H7 (cell line): ENCODE measurements at regions not wholly inside any gene's neighbourhood (a gene's known extent, or its start where the extent isn't known, plus 50 kb on each side); places are given as distances from the start of the nearest gene placed in this dataset.

ENCODE experiments used
- DNase-seq: peaks from one replicate; pipeline ENCODE4 v3.0.0; 2012
- H3K27me3 ChIP-seq: 2 replicates; pipeline ENCODE4 v1.6.0; 2011; ENCODE audit warnings: mild to moderate bottlenecking, low read length; ENCODE audit not compliant: control insufficient read depth, insufficient read depth
- H3K36me3 ChIP-seq: replicated peaks from 2 replicates; pipeline ENCODE4 v1.5.1; 2011; ENCODE audit warnings: low read length; ENCODE audit not compliant: control insufficient read depth, insufficient read depth
- H3K4me3 ChIP-seq: 2 replicates; pipeline ENCODE4 v1.5.1; 2011; ENCODE audit warnings: low read depth, mild to moderate bottlenecking, control low read depth, low read length, moderate library complexity; ENCODE audit not compliant: insufficient read depth

- Histone ChIP-seq H3K4me3 (no peak overlapping the region), H3K27me3 (no peaks in the 10 kb centered on the region), H3K36me3 (no peaks in the 10 kb centered on the region)
- no peak for DNase-seq
These were observed 2345.6 kb downstream of the PCDH7 start for GRCh38 chr4:33065749-33066148.

GRCh38 chr4:33067221-33067620 is 2347.1 kb downstream of the PCDH7 start:
- Histone ChIP-seq H3K36me3 (no peaks in the 10 kb centered on the region), H3K27me3 (no peaks in the 10 kb centered on the region), H3K4me3 (no peak overlapping the region)
- no peak for DNase-seq

DNA sequence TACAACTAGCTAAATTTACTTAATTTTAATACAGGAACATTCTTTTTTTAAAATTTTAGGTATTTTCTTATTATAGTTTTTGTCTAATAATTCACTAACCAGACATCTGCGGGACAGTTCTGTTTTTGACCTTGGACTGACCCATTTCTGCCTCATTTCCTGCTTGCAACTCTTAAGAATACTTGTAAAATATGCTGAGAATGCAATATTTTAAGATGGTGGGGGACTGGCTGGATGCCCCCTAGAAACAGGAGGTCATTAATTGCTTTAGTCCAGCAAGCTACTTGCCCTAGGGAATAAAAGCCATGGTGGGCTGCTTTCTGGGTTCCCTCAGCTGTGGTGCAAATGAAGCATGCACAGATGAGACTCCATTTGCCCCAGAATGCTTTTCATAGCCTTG is 2348.4 kb downstream of the PCDH7 start:
- no peak overlapping the region for H3K4me3 ChIP-seq
- no peak for DNase-seq
- H3K36me3 ChIP-seq, result no peaks in the 10 kb centered on the region

GRCh38 chr4:33071535-33071934 is 2351.4 kb downstream of the PCDH7 start:
- no peak for DNase-seq
- Histone ChIP-seq H3K36me3 (no peaks in the 10 kb centered on the region), H3K4me3 (no peak overlapping the region), H3K27me3 (no peaks in the 10 kb centered on the region)

More for the DNA sequence above, 2348.4 kb downstream of the PCDH7 start:
- no peaks in the 10 kb centered on the region for H3K27me3 ChIP-seq

DNA sequence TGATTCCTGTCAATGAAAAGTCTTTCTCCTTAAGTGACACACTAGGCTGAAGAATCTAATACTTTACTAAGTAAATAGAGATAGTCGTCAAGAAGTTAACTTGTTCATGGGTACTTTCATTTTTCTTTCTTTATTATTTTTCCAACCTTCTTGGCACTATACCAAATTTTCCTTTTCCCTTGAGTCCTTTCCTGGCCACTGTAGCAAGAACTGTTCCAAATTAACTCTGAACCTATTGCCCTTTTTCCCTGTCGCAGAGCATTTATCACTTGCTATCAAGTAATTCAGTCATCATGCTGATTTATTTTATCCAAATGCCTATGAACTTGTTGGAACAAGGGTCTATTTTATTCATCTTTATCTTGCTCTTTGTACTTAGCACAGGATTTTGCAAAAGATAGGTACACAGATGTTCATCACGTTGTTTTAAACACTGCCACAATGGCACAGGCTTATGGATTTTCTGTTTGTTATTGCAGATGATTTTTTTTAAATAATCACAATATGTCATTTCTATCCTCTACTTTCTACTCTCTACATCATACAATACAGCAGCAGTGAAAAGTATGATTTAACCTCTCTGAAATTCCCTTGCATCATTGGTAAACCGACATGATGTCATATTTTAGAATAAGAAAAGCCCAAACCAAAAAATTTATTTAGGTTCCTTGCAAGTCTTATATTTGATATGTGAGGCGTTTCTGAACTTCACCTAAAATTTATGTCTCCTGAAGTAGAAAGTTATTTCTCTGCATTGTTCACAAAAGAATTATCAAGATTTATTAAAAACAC is 2352.3 kb downstream of the PCDH7 start:
- DNase-seq, result no peak
- Histone ChIP-seq H3K36me3 (no peaks in the 10 kb centered on the region), H3K4me3 (no peak overlapping the region), H3K27me3 (no peaks in the 10 kb centered on the region)

DNA sequence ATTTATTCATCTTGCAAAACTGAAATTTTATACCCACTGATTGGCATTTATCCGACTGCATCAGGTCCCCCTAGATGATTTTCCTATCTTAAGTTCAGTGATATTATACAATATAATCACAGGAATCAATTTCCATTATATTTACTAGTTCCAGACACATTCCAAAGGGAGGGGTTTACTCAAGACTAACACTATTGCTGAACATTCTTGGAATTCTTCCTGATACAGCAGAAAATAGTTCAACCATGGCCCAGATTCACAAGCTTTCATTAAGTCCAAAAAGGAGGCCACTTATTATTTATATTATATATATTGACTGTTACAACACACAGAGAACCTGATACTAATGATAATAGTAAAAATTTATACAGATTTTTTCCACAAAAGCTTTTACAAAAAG is 2353.6 kb downstream of the PCDH7 start:
- no peaks in the 10 kb centered on the region for H3K36me3 ChIP-seq
- H3K4me3 ChIP-seq, result no peak overlapping the region
- no peaks in the 10 kb centered on the region for H3K27me3 ChIP-seq
- peak; percentile 0 for DNase-seq

GRCh38 chr4:33078145-33078544 is 2358.0 kb downstream of the PCDH7 start:
- no peaks in the 10 kb centered on the region for H3K27me3 ChIP-seq
- no peaks in the 10 kb centered on the region for H3K36me3 ChIP-seq
- DNase-seq, result no peak
- H3K4me3 ChIP-seq, result no peak overlapping the region

DNA sequence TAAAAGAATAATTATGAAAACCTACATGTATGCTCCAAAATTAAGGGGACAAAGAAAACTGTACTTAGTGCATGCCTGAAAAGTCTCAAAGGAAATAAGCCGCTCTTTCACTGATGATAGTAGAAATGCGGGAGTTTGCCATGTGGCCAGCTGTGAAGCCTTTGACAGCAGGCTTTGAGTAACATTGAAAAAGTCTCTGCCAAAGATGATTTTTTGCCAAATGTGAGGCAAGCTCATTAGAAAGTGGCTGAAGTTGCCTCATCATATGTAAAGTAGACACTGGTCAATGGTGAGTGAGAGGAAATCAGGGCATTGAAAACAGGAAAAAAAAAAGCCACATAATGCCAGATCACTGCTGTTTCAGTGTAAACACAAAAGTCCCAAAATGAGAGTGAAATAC is 2360.1 kb downstream of the PCDH7 start:
- Histone ChIP-seq H3K4me3 (no peak overlapping the region), H3K36me3 (no peaks in the 10 kb centered on the region), H3K27me3 (no peaks in the 10 kb centered on the region)
- no peak for DNase-seq

GRCh38 chr4:33085709-33086108 is 2365.5 kb downstream of the PCDH7 start:
- no peak for DNase-seq
- Histone ChIP-seq H3K36me3 (no peaks in the 10 kb centered on the region), H3K27me3 (no peaks in the 10 kb centered on the region), H3K4me3 (no peak overlapping the region)

- no peaks in the 10 kb centered on the region for H3K36me3 ChIP-seq
- no peaks in the 10 kb centered on the region for H3K27me3 ChIP-seq
- no peak for DNase-seq
- no peak overlapping the region for H3K4me3 ChIP-seq
These were observed 2366.3 kb downstream of the PCDH7 start for GRCh38 chr4:33086331-33086925.

- DNase-seq, result no peak
- no peaks in the 10 kb centered on the region for H3K36me3 ChIP-seq
- H3K4me3 ChIP-seq, result no peak overlapping the region
- H3K27me3 ChIP-seq, result no peaks in the 10 kb centered on the region
These were observed 2368.5 kb downstream of the PCDH7 start for GRCh38 chr4:33088713-33089112.

DNA sequence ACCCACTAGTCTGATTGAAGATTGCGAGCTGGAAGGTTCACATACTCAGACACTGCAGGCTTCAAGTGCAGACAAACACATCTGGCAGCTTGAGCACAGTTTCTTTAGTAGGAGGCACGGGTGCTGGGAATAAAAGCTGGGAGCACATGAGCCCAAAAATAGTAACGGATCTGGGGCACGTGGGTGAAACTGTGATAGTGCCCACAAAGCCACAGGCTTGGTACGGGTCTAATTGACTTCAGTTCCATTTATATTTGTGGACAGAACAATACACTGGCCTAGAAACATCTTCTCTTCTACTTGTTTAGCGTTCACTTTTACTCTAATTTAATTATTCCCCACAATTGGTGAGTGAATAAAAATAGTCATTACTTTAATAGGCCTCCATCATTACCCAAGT is 2370.7 kb downstream of the PCDH7 start:
- no peak for DNase-seq
- Histone ChIP-seq H3K4me3 (no peak overlapping the region), H3K27me3 (no peaks in the 10 kb centered on the region), H3K36me3 (no peaks in the 10 kb centered on the region)

GRCh38 chr4:33091961-33092360 is 2371.8 kb downstream of the PCDH7 start:
- no peak overlapping the region for H3K4me3 ChIP-seq
- no peak for DNase-seq
- no peaks in the 10 kb centered on the region for H3K27me3 ChIP-seq
- H3K36me3 ChIP-seq, result no peaks in the 10 kb centered on the region

DNA sequence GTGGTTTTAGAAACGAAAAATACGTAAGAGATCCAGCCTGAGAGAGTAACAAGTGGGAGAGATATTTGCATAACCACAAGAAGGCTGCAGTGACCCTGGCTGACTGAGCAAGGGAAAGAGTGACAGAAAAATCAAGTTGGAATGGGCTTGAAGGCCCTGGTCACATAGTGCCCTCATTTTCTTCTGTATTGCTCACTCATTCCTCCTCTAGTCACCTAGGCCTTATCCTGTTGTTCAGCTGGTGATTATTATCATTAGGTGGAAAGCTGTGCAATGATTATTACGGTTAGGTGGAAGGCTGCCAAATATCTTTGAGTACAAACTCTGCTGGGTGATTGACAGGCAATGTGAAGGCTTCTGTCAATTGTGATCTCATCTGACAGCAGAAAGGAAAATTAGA is 2384.1 kb downstream of the PCDH7 start:
- H3K36me3 ChIP-seq, result no peaks in the 10 kb centered on the region
- no peaks in the 10 kb centered on the region for H3K27me3 ChIP-seq
- DNase-seq, result no peak
- no peak overlapping the region for H3K4me3 ChIP-seq

DNA sequence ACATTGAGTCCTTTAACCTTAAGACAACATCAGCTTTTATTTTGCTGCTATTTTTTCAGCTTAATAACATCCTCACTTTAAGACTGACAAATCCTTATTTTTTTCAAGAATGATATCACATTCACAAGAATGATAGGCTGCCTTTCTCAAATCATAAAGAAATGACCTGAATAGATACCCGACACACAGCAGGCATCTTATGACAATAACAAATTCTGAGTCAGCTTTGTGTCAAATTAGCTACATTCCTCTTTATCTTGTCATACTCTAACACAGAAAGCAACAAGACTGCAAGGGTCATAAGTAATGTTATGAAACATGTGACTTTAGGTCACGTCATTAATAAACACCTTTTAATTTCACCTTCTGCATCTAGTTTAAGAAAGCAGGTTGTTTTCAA is 2387.6 kb downstream of the PCDH7 start:
- no peak for DNase-seq
- H3K4me3 ChIP-seq, result no peak overlapping the region
- H3K27me3 ChIP-seq, result no peaks in the 10 kb centered on the region
- no peaks in the 10 kb centered on the region for H3K36me3 ChIP-seq
